ENCODE measurements at regions not wholly inside any gene's neighbourhood (a gene's known extent, or its start where the extent isn't known, plus 50 kb on each side); places are given as distances from the start of the nearest gene placed in this dataset.

DNA sequence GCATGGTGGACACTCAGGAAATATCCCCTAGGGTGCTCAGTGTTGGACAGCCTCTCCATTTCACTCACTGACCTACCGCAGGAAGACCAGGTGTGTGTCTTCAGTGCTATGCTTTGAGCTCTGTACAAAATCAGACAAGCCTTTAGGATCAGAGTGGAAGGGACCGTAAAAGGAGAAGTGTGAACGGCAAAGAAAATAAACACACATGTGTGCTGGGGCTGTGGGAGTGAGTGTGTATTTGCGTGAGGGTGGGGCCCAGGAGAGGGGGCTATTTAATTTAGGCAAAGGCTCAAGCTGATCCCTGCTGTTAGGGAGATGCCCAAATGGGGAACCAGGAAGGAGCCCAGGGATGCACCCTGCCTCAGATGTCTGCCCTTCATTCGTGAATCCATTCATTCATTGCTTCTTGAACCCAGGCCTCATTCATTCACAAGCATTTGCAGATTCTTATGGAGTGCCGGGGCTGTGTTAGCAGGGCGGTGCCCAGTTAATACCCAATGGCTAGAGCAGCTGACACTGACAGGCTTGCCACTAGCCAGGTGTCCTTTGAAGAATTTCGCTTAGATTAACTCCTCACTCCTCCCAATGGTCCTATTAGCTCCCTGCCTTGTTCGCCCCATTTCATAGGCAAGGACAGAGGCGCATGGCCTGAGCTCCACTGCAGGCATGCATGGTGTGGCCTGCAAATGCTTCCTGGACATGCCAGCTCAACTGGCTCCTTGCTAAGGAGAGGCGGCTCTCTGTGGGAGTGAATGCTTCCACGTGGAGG lies 296.7 kb upstream of the FOXF1 start:
- H3K36me3 ChIP-seq (ENCODE audit: insufficient read depth, low read length): no peaks in the 10 kb centered on the region
- H3K27ac ChIP-seq (ENCODE audit: low read depth, low read length): no peak overlapping the region
- no peak overlapping the region for H2AFZ ChIP-seq (ENCODE audit: low read length)
- peaks cover under 1% of the 10 kb centered on the region for H3K27me3 ChIP-seq (ENCODE audit: insufficient read depth, low read length)
- H3K79me2 ChIP-seq (ENCODE audit: insufficient read depth, low read length): no peaks in the 10 kb centered on the region
- H4K20me1 ChIP-seq (ENCODE audit: insufficient read depth, low read length): no peaks in the 10 kb centered on the region
- TF ChIP-seq, protein P1, sequence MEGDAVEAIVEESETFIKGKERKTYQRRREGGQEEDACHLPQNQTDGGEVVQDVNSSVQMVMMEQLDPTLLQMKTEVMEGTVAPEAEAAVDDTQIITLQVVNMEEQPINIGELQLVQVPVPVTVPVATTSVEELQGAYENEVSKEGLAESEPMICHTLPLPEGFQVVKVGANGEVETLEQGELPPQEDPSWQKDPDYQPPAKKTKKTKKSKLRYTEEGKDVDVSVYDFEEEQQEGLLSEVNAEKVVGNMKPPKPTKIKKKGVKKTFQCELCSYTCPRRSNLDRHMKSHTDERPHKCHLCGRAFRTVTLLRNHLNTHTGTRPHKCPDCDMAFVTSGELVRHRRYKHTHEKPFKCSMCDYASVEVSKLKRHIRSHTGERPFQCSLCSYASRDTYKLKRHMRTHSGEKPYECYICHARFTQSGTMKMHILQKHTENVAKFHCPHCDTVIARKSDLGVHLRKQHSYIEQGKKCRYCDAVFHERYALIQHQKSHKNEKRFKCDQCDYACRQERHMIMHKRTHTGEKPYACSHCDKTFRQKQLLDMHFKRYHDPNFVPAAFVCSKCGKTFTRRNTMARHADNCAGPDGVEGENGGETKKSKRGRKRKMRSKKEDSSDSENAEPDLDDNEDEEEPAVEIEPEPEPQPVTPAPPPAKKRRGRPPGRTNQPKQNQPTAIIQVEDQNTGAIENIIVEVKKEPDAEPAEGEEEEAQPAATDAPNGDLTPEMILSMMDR (IDR thresholded peaks at IDR 0.05; ENCODE audit: extremely low read depth, low read depth, low read length): no peak
- DNase-seq (ENCODE audit: insufficient read length, low spot score, missing footprints): peak; percentile 81
- no peak overlapping the region for H3K4me3 ChIP-seq (ENCODE audit: insufficient read depth, low read length)
- H3K4me1 ChIP-seq (ENCODE audit: insufficient read depth, low read length): no peaks in the 10 kb centered on the region
- no peaks in the 10 kb centered on the region for H3K9me3 ChIP-seq (ENCODE audit: low read depth, low read length)
- no peak overlapping the region for H3K4me2 ChIP-seq (ENCODE audit: insufficient read depth, low read length)

DNA sequence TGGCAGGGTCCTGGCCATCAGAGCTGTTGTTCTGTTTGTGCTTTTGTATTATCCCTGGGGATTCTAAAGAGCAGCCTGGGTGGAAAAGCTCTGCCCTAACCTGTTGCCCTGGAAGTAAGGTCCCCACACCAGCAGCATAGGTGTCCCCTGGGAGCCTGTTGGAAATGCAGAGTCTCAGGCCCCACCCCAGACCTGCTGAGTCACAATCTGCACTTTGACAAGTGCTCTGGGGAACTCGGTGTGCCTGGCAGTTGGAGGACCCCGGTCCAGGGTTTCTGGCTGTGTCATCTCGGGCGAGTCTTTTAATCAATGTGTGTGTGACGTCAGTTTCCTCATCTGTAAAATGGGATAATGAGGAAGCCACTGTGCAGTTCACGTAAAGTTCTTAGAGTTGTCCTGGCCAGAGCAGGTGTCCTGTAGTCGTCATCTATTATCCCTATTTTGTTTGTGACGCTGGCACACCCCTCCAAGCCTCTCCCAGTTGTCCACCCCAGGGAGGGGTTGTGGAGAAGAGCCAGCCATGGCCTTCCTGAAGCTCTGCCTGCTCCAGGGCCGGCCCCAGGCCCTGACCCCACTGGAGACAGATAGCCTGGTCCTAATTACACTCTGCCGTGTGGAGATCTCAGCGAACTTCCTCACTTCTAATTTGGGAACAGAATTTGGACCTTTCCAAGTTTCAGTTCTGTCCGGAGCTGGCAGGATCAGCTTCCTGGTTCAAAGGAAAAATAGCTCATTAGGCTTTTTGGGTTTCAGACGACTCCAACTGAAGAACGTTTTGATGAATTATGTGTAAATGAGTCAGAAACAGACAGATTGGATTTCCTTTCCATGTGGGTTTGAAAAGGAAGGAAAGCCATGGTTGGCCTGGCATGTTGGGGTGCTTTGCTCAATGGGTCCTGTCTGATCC lies 295.7 kb upstream of the FOXF1 start:
- Histone ChIP-seq H3K27ac (ENCODE audit: low read depth, low read length) (no peak overlapping the region), H3K9me3 (ENCODE audit: low read depth, low read length) (no peaks in the 10 kb centered on the region), H4K20me1 (ENCODE audit: insufficient read depth, low read length) (no peaks in the 10 kb centered on the region), H3K79me2 (ENCODE audit: insufficient read depth, low read length) (no peaks in the 10 kb centered on the region), H3K4me1 (ENCODE audit: insufficient read depth, low read length) (no peaks in the 10 kb centered on the region), H3K4me3 (ENCODE audit: insufficient read depth, low read length) (no peak overlapping the region), H3K36me3 (ENCODE audit: insufficient read depth, low read length) (no peaks in the 10 kb centered on the region), H3K27me3 (ENCODE audit: insufficient read depth, low read length) (peaks cover 3% of the 10 kb centered on the region), H3K4me2 (ENCODE audit: insufficient read depth, low read length) (no peak overlapping the region), H2AFZ (ENCODE audit: low read length) (no peak overlapping the region)
- TF ChIP-seq, protein P1 (IDR thresholded peaks at IDR 0.05; ENCODE audit: extremely low read depth, low read depth, low read length): no peak
- peak; percentile 69 for DNase-seq (ENCODE audit: insufficient read length, low spot score, missing footprints)

DNA sequence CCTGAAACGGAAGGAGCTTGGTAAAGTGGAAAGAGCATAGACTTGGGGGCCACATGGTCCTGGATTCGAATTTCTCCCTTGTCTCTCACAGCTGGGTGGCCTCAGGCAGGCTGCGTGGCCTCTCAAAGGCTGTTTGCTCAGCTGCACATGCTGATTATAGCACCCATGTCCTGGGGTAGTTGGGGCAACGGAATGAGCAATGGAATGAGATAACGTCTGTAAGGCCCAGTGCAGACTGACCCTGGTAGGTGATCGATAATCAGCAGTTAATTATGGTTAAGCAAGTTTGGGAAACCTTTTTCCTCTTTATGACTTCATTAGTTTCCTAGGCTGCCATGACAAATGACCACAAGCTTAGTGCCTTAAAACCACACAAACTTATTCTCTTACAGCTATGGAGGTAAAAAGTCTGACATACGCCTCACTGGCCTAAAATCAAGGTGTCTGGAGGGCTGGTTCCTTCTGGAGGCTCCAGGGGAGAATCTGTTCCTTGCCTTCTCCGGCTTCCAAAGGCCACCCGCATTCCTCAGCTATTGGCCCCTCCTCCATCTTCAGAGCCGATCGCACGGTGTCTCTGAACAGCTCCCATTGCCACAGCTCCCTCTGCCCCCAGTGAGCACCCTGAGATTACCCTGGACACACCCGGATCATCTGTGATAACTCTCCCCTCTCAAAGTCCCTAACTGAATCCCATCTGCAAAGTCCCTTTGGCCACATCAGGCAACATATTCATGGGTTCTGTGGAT lies 294.9 kb upstream of the FOXF1 start:
- TF ChIP-seq, protein P1 (IDR thresholded peaks at IDR 0.05; ENCODE audit: extremely low read depth, low read depth, low read length): no peak
- no peak overlapping the region for H2AFZ ChIP-seq (ENCODE audit: low read length)

More for the DNA sequence above, 294.9 kb upstream of the FOXF1 start:
- Histone ChIP-seq H3K36me3 (ENCODE audit: insufficient read depth, low read length) (no peaks in the 10 kb centered on the region), H3K9me3 (ENCODE audit: low read depth, low read length) (no peaks in the 10 kb centered on the region), H3K79me2 (ENCODE audit: insufficient read depth, low read length) (no peaks in the 10 kb centered on the region), H3K4me2 (ENCODE audit: insufficient read depth, low read length) (no peak overlapping the region), H3K4me1 (ENCODE audit: insufficient read depth, low read length) (no peaks in the 10 kb centered on the region), H3K27me3 (ENCODE audit: insufficient read depth, low read length) (peaks cover 10% of the 10 kb centered on the region), H3K27ac (ENCODE audit: low read depth, low read length) (no peak overlapping the region), H3K4me3 (ENCODE audit: insufficient read depth, low read length) (no peak overlapping the region), H4K20me1 (ENCODE audit: insufficient read depth, low read length) (no peaks in the 10 kb centered on the region)
- DNase-seq (ENCODE audit: insufficient read length, low spot score, missing footprints): peak; percentile 51
